ENCODE measurements at regions not wholly inside any gene's neighbourhood (a gene's known extent, or its start where the extent isn't known, plus 50 kb on each side); places are given as distances from the start of the nearest gene placed in this dataset.

DNA sequence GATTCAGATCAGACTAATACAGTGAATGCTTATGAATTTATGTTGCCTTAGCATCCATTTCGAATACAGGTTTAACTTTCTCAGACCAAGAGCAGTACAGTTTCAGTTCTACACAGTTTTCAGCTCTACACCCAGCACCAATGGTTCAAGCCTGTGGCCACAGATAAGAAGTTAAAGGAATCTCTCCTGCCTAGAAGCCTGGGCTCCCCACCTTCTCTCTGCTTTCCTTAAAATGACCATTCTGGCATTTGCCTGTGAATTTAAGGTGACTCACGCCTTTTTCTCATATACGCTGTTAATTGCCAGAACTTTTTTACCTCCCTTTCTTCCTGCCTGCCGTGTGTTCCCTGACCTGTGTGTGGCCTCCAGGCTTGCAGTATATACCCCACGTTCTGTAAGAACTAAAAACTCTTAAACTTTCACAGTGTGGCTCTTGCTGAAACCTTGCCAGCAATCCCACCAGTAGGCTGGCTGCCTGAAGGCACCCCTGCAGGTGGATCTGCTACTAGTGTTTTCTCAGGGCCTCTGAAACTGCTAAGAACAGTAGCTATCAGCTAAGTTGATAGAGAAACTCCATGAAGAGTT, 692.8 kb upstream of the CDH18 start:
- no peak overlapping the region for H3K9ac ChIP-seq (ENCODE audit: low read length)
- no peaks in the 10 kb centered on the region for H3K4me1 ChIP-seq (ENCODE audit: insufficient read depth, low read length)
- no peaks in the 10 kb centered on the region for H3K36me3 ChIP-seq (ENCODE audit: insufficient read depth, low read length)
- H3K27me3 ChIP-seq (ENCODE audit: control insufficient read depth in 1 of 2, insufficient read depth in 2 of 2, low read length in 2 of 2) = no peaks in the 10 kb centered on the region
- H3K9me3 ChIP-seq (ENCODE audit: low read length) = no peaks in the 10 kb centered on the region
- H3K4me3 ChIP-seq (ENCODE audit: low read depth in 1 of 2, low read length in 2 of 2) = no peak overlapping the region
- H3K27ac ChIP-seq (ENCODE audit: low read depth, low read length) = no peak overlapping the region

DNA sequence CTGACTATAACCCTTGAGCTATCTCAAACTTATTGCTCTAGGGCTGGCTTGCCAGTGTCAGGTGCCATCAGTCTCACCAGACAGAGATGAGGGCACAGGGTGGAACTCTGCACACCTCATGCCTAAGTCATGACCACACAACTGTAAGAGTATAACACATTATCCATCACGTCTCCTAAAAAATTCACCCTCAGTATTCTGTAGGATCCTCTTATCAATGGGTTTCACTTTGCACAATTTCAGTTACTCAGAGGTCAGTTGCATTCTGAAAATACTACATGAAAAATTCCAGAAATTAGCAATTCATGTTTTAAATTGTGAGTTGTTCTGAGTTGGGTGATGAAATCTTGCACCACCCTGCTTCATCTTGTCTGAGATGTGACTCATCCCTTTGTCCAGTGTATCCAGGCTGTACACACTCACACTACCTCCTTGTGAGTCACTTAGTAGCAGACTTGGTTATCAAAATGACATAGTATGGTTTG, 690.9 kb upstream of the CDH18 start:
- Histone ChIP-seq H3K9ac (ENCODE audit: low read length) (no peak overlapping the region), H3K9me3 (ENCODE audit: low read length) (no peaks in the 10 kb centered on the region), H3K36me3 (ENCODE audit: insufficient read depth, low read length) (no peaks in the 10 kb centered on the region), H3K27ac (ENCODE audit: low read depth, low read length) (no peak overlapping the region), H3K27me3 (ENCODE audit: control insufficient read depth in 1 of 2, insufficient read depth in 2 of 2, low read length in 2 of 2) (no peaks in the 10 kb centered on the region), H3K4me1 (ENCODE audit: insufficient read depth, low read length) (no peaks in the 10 kb centered on the region), H3K4me3 (ENCODE audit: low read depth in 1 of 2, low read length in 2 of 2) (no peak overlapping the region)

DNA sequence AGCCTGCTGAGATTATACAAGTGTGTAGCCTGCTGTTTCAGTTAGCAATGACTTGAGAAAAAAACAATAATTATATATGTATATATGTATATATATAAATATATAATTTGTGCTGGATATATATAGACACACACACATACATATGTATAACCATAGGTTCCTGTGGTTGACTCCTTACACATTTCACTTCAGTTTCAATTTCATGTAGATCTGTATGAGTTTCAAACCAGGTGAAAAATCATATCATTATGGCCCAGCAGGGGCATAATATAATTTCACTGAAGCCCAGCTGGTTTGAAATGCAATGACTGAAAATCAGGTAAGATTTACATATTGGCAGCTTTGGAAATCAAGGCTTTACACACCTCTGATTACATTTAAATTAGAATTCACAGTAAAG, 690.4 kb upstream of the CDH18 start:
- H3K27me3 ChIP-seq (ENCODE audit: control insufficient read depth in 1 of 2, insufficient read depth in 2 of 2, low read length in 2 of 2) = no peaks in the 10 kb centered on the region
- no peak overlapping the region for H3K27ac ChIP-seq (ENCODE audit: low read depth, low read length)
- no peak overlapping the region for H3K4me3 ChIP-seq (ENCODE audit: low read depth in 1 of 2, low read length in 2 of 2)
- no peak overlapping the region for H3K9ac ChIP-seq (ENCODE audit: low read length)
- H3K4me1 ChIP-seq (ENCODE audit: insufficient read depth, low read length) = no peaks in the 10 kb centered on the region
- no peaks in the 10 kb centered on the region for H3K9me3 ChIP-seq (ENCODE audit: low read length)
- H3K36me3 ChIP-seq (ENCODE audit: insufficient read depth, low read length) = no peaks in the 10 kb centered on the region

DNA sequence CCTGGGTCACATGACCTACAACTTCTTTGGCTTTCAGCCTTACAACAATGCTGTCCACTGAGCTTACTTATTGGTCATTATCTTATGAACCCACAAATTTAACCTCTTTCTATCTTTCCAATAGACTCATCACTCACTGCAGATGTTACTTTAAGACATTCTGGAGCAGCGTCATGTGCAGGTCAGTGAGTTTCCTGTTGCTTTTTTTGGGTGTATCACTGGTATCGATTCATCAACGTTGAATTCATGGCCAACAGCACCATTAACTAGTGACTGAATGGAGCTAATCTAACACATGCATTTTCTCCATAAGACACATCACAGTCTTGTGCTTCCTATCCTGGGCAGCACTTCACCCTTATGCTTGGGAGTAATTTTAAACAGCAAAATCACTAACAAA, 672.6 kb upstream of the CDH18 start:
- Histone ChIP-seq H3K36me3 (ENCODE audit: insufficient read depth, low read length) (no peaks in the 10 kb centered on the region), H3K9ac (ENCODE audit: low read length) (no peak overlapping the region), H3K9me3 (ENCODE audit: low read length) (no peaks in the 10 kb centered on the region), H3K27ac (ENCODE audit: low read depth, low read length) (no peak overlapping the region), H3K4me1 (ENCODE audit: insufficient read depth, low read length) (no peaks in the 10 kb centered on the region), H3K27me3 (ENCODE audit: control insufficient read depth in 1 of 2, insufficient read depth in 2 of 2, low read length in 2 of 2) (no peaks in the 10 kb centered on the region), H3K4me3 (ENCODE audit: low read depth in 1 of 2, low read length in 2 of 2) (no peak overlapping the region)

DNA sequence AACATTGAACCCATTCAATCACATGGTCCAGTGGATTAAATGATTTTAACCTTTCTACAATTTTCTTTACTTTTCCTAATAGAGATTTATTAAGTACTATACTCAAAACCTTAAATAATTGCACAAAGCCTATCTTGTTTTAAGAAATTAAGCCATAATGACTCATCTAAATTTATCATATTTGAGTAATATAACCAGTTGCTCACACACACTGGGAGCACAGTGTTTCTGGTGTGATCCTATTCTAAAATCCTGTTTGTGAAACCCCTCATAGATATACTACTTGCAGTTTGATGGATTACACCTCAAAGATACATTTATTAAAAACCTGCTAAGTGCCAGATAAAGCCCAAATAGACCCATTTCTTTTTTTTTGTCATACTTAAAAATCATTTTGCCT, 668.3 kb upstream of the CDH18 start:
- Histone ChIP-seq H3K9ac (ENCODE audit: low read length) (no peak overlapping the region), H3K4me1 (ENCODE audit: insufficient read depth, low read length) (no peaks in the 10 kb centered on the region), H3K9me3 (ENCODE audit: low read length) (no peaks in the 10 kb centered on the region), H3K27ac (ENCODE audit: low read depth, low read length) (no peak overlapping the region), H3K36me3 (ENCODE audit: insufficient read depth, low read length) (no peaks in the 10 kb centered on the region), H3K27me3 (ENCODE audit: control insufficient read depth in 1 of 2, insufficient read depth in 2 of 2, low read length in 2 of 2) (no peaks in the 10 kb centered on the region), H3K4me3 (ENCODE audit: low read depth in 1 of 2, low read length in 2 of 2) (no peak overlapping the region)

DNA sequence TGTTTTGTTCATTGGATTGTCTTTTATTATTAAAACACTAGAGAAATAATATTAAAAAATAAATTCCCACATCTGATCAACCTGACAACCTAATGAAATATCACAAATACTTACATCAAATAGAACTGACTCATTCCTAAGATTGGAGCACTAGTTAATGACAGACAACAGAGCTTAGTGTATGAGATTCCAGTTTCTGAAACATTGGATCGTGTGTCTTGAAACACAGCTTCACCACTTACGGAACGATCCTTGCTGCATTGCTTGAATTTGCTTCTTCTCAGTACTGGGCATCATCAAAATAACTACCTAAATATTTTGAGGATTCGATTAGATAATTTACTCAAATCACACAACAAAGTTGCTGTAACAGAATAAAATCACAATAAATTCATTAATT, 667.2 kb upstream of the CDH18 start:
- Histone ChIP-seq H3K4me1 (ENCODE audit: insufficient read depth, low read length) (no peaks in the 10 kb centered on the region), H3K9me3 (ENCODE audit: low read length) (no peaks in the 10 kb centered on the region), H3K36me3 (ENCODE audit: insufficient read depth, low read length) (no peaks in the 10 kb centered on the region), H3K9ac (ENCODE audit: low read length) (no peak overlapping the region), H3K27me3 (ENCODE audit: control insufficient read depth in 1 of 2, insufficient read depth in 2 of 2, low read length in 2 of 2) (no peaks in the 10 kb centered on the region), H3K4me3 (ENCODE audit: low read depth in 1 of 2, low read length in 2 of 2) (no peak overlapping the region), H3K27ac (ENCODE audit: low read depth, low read length) (no peak overlapping the region)

DNA sequence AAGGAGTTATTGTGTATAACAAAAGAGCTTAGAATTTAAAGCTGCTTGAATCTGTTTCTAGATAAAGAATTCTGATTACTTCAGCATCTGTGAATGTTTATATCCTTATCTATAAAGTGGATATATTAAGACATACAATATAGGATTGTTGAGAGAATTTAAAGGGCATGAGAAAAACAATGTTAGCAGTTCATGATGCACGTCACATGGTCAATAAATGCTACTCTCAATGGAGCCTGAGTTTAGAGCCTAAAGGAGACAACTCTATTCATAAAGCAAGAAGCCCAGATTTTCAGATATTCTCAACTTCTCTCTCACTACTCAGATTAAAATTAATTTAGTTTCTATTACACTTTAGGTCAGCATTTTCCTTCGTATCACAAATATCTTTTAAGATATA, 666.7 kb upstream of the CDH18 start:
- no peak overlapping the region for H3K27ac ChIP-seq (ENCODE audit: low read depth, low read length)
- H3K9ac ChIP-seq (ENCODE audit: low read length) = no peak overlapping the region
- H3K9me3 ChIP-seq (ENCODE audit: low read length) = no peaks in the 10 kb centered on the region
- H3K4me1 ChIP-seq (ENCODE audit: insufficient read depth, low read length) = no peaks in the 10 kb centered on the region
- H3K36me3 ChIP-seq (ENCODE audit: insufficient read depth, low read length) = no peaks in the 10 kb centered on the region
- no peaks in the 10 kb centered on the region for H3K27me3 ChIP-seq (ENCODE audit: control insufficient read depth in 1 of 2, insufficient read depth in 2 of 2, low read length in 2 of 2)
- H3K4me3 ChIP-seq (ENCODE audit: low read depth in 1 of 2, low read length in 2 of 2) = no peak overlapping the region

DNA sequence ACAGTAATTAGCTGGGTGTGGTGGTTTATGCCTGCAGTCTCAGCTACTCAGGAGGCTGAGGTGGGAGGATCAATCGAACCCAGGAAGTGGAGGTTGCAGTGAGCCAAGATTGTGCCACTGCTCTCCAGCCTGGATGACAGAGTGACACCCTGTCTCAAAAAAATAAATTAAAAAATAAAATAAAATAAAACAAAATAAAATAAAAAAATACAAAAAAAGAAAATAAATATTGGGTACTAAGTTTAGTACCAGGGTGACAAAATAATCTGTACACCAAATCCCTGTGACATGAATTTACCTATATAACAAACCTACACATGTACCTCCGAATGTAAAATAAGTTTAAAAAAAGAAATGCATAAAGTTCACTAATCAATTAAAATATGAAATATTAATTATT, 666.0 kb upstream of the CDH18 start:
- Histone ChIP-seq H3K27ac (ENCODE audit: low read depth, low read length) (no peak overlapping the region), H3K36me3 (ENCODE audit: insufficient read depth, low read length) (no peaks in the 10 kb centered on the region), H3K9ac (ENCODE audit: low read length) (no peak overlapping the region), H3K27me3 (ENCODE audit: control insufficient read depth in 1 of 2, insufficient read depth in 2 of 2, low read length in 2 of 2) (no peaks in the 10 kb centered on the region), H3K4me1 (ENCODE audit: insufficient read depth, low read length) (no peaks in the 10 kb centered on the region), H3K4me3 (ENCODE audit: low read depth in 1 of 2, low read length in 2 of 2) (no peak overlapping the region), H3K9me3 (ENCODE audit: low read length) (no peaks in the 10 kb centered on the region)

DNA sequence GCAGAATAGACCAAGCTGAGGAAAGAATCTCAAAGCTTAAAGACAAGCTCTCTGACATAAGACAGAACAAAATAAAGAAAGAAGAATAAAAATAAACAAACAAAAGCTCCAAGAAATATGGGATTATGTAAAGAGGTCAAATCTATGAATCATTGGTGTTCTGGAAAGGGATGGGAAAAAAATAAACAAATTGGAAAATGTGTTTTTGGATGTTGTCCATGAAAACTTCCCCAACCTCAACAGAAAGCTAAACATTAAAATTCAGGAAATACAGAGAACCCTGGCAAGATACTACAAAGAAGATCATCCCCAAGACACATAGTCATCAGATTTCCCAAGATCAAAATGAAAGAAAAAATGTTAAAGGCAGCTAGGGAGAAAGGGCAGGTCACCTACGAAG, 662.0 kb upstream of the CDH18 start:
- Histone ChIP-seq H3K4me1 (ENCODE audit: insufficient read depth, low read length) (no peaks in the 10 kb centered on the region), H3K27me3 (ENCODE audit: control insufficient read depth in 1 of 2, insufficient read depth in 2 of 2, low read length in 2 of 2) (no peaks in the 10 kb centered on the region)

DNA sequence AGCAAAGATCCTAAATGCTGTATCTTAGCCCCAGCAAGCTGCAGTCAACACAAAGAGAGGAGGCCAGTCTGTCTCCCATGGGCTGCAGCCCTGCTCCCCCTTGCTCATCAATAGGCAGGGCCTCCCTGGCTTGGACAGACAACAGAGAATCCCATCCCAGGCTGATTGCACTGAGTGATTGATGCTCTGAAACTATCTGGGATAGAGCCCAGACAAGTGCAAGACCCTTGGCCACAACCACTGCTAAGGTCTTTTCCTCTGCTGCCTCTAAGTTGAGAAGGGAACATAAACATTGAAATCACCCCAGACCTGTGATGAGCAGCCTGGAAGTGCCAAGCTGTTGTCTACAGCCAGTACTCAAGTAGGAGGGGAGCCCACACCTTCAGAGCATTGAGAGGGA, 661.0 kb upstream of the CDH18 start:
- Histone ChIP-seq H3K9me3 (ENCODE audit: low read length) (no peaks in the 10 kb centered on the region), H3K4me1 (ENCODE audit: insufficient read depth, low read length) (no peaks in the 10 kb centered on the region), H3K4me3 (ENCODE audit: low read depth in 1 of 2, low read length in 2 of 2) (no peak overlapping the region), H3K27ac (ENCODE audit: low read depth, low read length) (no peak overlapping the region), H3K36me3 (ENCODE audit: insufficient read depth, low read length) (no peaks in the 10 kb centered on the region), H3K9ac (ENCODE audit: low read length) (no peak overlapping the region), H3K27me3 (ENCODE audit: control insufficient read depth in 1 of 2, insufficient read depth in 2 of 2, low read length in 2 of 2) (no peaks in the 10 kb centered on the region)

More for the DNA sequence above, 662.0 kb upstream of the CDH18 start:
- H3K27ac ChIP-seq (ENCODE audit: low read depth, low read length) = no peak overlapping the region
- H3K9ac ChIP-seq (ENCODE audit: low read length) = no peak overlapping the region
- H3K9me3 ChIP-seq (ENCODE audit: low read length) = no peaks in the 10 kb centered on the region
- H3K36me3 ChIP-seq (ENCODE audit: insufficient read depth, low read length) = no peaks in the 10 kb centered on the region
- no peak overlapping the region for H3K4me3 ChIP-seq (ENCODE audit: low read depth in 1 of 2, low read length in 2 of 2)

DNA sequence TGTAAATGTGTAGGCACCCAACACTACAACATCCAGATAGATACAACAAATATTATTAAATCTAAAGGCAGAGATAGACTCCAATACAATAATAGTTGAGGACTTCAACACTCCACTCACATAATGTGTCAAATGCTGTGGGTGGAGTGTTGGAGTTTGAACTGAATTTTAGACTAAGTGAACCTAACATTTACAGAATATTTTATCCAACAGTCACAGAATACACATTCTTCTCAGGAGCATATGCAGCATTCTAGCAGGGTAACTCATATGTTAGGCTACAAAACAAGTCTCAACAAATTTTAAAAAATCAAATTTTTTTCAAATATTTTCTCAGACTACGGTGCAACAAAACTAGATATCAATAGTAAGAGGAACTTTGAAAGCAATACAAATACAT, 648.7 kb upstream of the CDH18 start:
- H3K4me1 ChIP-seq (ENCODE audit: insufficient read depth, low read length) = no peaks in the 10 kb centered on the region
- H3K36me3 ChIP-seq (ENCODE audit: insufficient read depth, low read length) = no peaks in the 10 kb centered on the region
- H3K27me3 ChIP-seq (ENCODE audit: control insufficient read depth in 1 of 2, insufficient read depth in 2 of 2, low read length in 2 of 2) = no peaks in the 10 kb centered on the region
- no peak overlapping the region for H3K9ac ChIP-seq (ENCODE audit: low read length)
- H3K4me3 ChIP-seq (ENCODE audit: low read depth in 1 of 2, low read length in 2 of 2) = no peak overlapping the region
- H3K9me3 ChIP-seq (ENCODE audit: low read length) = no peaks in the 10 kb centered on the region
- no peak overlapping the region for H3K27ac ChIP-seq (ENCODE audit: low read depth, low read length)

DNA sequence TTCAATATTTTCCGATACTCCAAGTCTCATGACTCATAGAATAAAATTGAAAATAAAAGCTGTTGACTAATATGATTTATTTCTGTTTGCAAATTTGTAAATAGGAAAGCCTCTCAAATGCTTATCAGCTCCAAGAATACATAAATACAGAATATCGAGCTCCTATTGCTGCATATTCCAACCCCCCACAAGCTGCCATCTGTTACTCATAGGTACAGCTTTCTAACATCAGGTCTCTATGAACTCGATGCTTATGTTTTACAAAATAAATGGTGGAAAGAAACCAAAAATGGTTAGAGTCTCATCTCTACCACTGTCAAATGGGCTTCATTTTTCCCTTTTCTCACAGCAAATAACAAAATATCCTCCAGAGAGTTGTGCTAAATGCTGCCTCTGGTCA, 631.6 kb upstream of the CDH18 start:
- no peaks in the 10 kb centered on the region for H3K36me3 ChIP-seq (ENCODE audit: insufficient read depth, low read length)
- H3K9ac ChIP-seq (ENCODE audit: low read length) = no peak overlapping the region
- H3K27ac ChIP-seq (ENCODE audit: low read depth, low read length) = no peak overlapping the region

More for the DNA sequence above, 631.6 kb upstream of the CDH18 start:
- no peaks in the 10 kb centered on the region for H3K27me3 ChIP-seq (ENCODE audit: control insufficient read depth in 1 of 2, insufficient read depth in 2 of 2, low read length in 2 of 2)
- no peaks in the 10 kb centered on the region for H3K9me3 ChIP-seq (ENCODE audit: low read length)
- no peak overlapping the region for H3K4me3 ChIP-seq (ENCODE audit: low read depth in 1 of 2, low read length in 2 of 2)
- no peaks in the 10 kb centered on the region for H3K4me1 ChIP-seq (ENCODE audit: insufficient read depth, low read length)
